H9 (cell line): ENCODE measurements at regions not wholly inside any gene's neighbourhood (a gene's known extent, or its start where the extent isn't known, plus 50 kb on each side); places are given as distances from the start of the nearest gene placed in this dataset.

Experiments used
- DNase-seq: peaks from one replicate; pipeline ENCODE4 v3.0.0-alpha.2; 2017
- H2AFZ ChIP-seq: one replicate; pipeline ENCODE4 v1.6.1; 2013; ENCODE audit warnings: mild to moderate bottlenecking, low read length, control low read depth, moderate library complexity
- H2AK5ac ChIP-seq: 2 replicates; pipeline ENCODE4 v1.6.1; 2013; ENCODE audit warnings: low read length, control low read depth, mixed read lengths; ENCODE audit not compliant: insufficient read length
- H2BK120ac ChIP-seq: one replicate; pipeline ENCODE4 v1.6.1; 2013; ENCODE audit warnings: low read depth, mild to moderate bottlenecking, low read length, control low read depth, inconsistent platforms; ENCODE audit not compliant: poor library complexity, severe bottlenecking
- H2BK12ac ChIP-seq: 2 replicates; pipeline ENCODE4 v1.6.1; 2013; ENCODE audit warnings: low read length, control low read depth, mixed read lengths, low read depth; ENCODE audit not compliant: insufficient read length
- H2BK15ac ChIP-seq: 2 replicates; pipeline ENCODE4 v1.6.1; 2013; ENCODE audit warnings: low read depth, low read length, control low read depth
- H2BK20ac ChIP-seq: one replicate; pipeline ENCODE4 v1.6.1; 2013; ENCODE audit warnings: low read depth, mild to moderate bottlenecking, low read length, control low read depth, inconsistent platforms; ENCODE audit not compliant: poor library complexity, severe bottlenecking
- H2BK5ac ChIP-seq: 2 replicates; pipeline ENCODE4 v1.6.1; 2013; ENCODE audit warnings: low read length, control low read depth, mixed read lengths; ENCODE audit not compliant: insufficient read length
- H3K14ac ChIP-seq: 2 replicates; pipeline ENCODE4 v1.6.1; 2013; ENCODE audit warnings: low read length, control low read depth; ENCODE audit not compliant: insufficient read depth
- H3K18ac ChIP-seq: 2 replicates; pipeline ENCODE4 v1.6.1; 2013; ENCODE audit warnings: low read depth, mild to moderate bottlenecking, mixed read lengths, low read length, control low read depth; ENCODE audit not compliant: insufficient read length
- H3K23ac ChIP-seq: 2 replicates; pipeline ENCODE4 v1.6.1; 2013; ENCODE audit warnings: low read length, control low read depth, mixed read lengths, low read depth; ENCODE audit not compliant: insufficient read length
- H3K23me2 ChIP-seq: 2 replicates; pipeline ENCODE4 v1.6.1; 2013; ENCODE audit warnings: low read depth, mild to moderate bottlenecking, mixed read lengths, low read length, control low read depth; ENCODE audit not compliant: insufficient read length, poor library complexity, severe bottlenecking
- H3K27ac ChIP-seq: 2 replicates; pipeline ENCODE4 v1.5.1; 2013; ENCODE audit warnings: low read length, control low read depth, mixed read lengths, low read depth; ENCODE audit not compliant: insufficient read length
- H3K27me3 ChIP-seq: 2 replicates; pipeline ENCODE4 v1.6.1; 2013; ENCODE audit warnings: low read length, control low read depth, inconsistent platforms; ENCODE audit not compliant: insufficient read depth
- H3K4ac ChIP-seq: 2 replicates; pipeline ENCODE4 v1.6.1; 2013; ENCODE audit warnings: low read depth, mild to moderate bottlenecking, control low read depth, inconsistent platforms, low read length, moderate library complexity
- H3K4me1 ChIP-seq: 2 replicates; pipeline ENCODE4 v1.6.1; 2013; ENCODE audit warnings: low read length, control low read depth, inconsistent platforms; ENCODE audit not compliant: insufficient read depth
- H3K4me2 ChIP-seq: 2 replicates; pipeline ENCODE4 v1.6.1; 2013; ENCODE audit warnings: low read length, control low read depth, mixed read lengths; ENCODE audit not compliant: insufficient read length, insufficient read depth
- H3K56ac ChIP-seq: 2 replicates; pipeline ENCODE4 v1.6.1; 2013; ENCODE audit warnings: low read depth, mild to moderate bottlenecking, mixed read lengths, low read length, control low read depth; ENCODE audit not compliant: insufficient read length
- H3K79me1 ChIP-seq: 2 replicates; pipeline ENCODE4 v1.6.1; 2013; ENCODE audit warnings: low read depth, mild to moderate bottlenecking, moderate library complexity, low read length, control low read depth, inconsistent platforms; ENCODE audit not compliant: insufficient read depth, poor library complexity, severe bottlenecking
- H3K79me2 ChIP-seq: 2 replicates; pipeline ENCODE4 v1.6.1; 2013; ENCODE audit warnings: low read length, control low read depth, inconsistent platforms; ENCODE audit not compliant: insufficient read depth
- H3K9ac ChIP-seq: 2 replicates; pipeline ENCODE4 v1.6.1; 2013; ENCODE audit warnings: low read length, control low read depth, mixed read lengths; ENCODE audit not compliant: insufficient read length; ENCODE audit errors: extremely low read depth
- H3K9me3 ChIP-seq: one replicate; pipeline ENCODE4 v1.6.1; 2013; ENCODE audit warnings: low read depth, low read length, inconsistent platforms; ENCODE audit not compliant: control insufficient read depth
- H3T11ph ChIP-seq: one replicate; pipeline ENCODE4 v1.6.1; 2013; ENCODE audit warnings: mild to moderate bottlenecking, low read length, control low read depth, inconsistent platforms
- H4K20me1 ChIP-seq: one replicate; pipeline ENCODE4 v1.6.1; 2013; ENCODE audit not compliant: control insufficient read depth, insufficient read length, insufficient read depth
- H4K5ac ChIP-seq: 2 replicates; pipeline ENCODE4 v1.6.1; 2013; ENCODE audit warnings: low read depth, mild to moderate bottlenecking, mixed read lengths, low read length, control low read depth; ENCODE audit not compliant: insufficient read length
- H4K8ac ChIP-seq: replicated peaks from 2 replicates; pipeline ENCODE4 v1.6.1; 2013; ENCODE audit warnings: low read length, control low read depth, mixed read lengths, low read depth; ENCODE audit not compliant: insufficient read length
- H4K91ac ChIP-seq: 2 replicates; pipeline ENCODE4 v1.6.1; 2013; ENCODE audit warnings: low read depth, mild to moderate bottlenecking, moderate library complexity, mixed read lengths, low read length, control low read depth; ENCODE audit not compliant: insufficient read length
- H3K27ac Mint-ChIP-seq, 3 experiments: 2 replicates in 2 of 3; 3 replicates in 1 of 3; pipeline ENCODE4 v1.8.0; 2020 to 2021; ENCODE audit warnings: mixed read lengths in 3 of 3, mild to moderate bottlenecking in 1 of 3, moderate library complexity in 1 of 3
- H3K27me3 Mint-ChIP-seq: 2 replicates; pipeline ENCODE4 v1.8.0; 2021; ENCODE audit warnings: low read depth, mild to moderate bottlenecking, moderate library complexity, mixed read lengths
- H3K36me3 Mint-ChIP-seq, 3 experiments: 2 replicates in 2 of 3; 3 replicates in 1 of 3; pipeline ENCODE4 v1.8.0; 2020 to 2021; ENCODE audit warnings: low read depth in 3 of 3, mixed read lengths in 3 of 3; ENCODE audit not compliant: insufficient read depth in 1 of 3
- H3K4me1 Mint-ChIP-seq, 2 experiments: 2 replicates each; pipeline ENCODE4 v1.8.0; 2020; ENCODE audit warnings: mixed read lengths in 2 of 2
- H3K4me3 Mint-ChIP-seq, 2 experiments: 2 replicates in 1 of 2; 3 replicates in 1 of 2; pipeline ENCODE4 v1.8.0; 2020 to 2021; ENCODE audit warnings: mild to moderate bottlenecking in 2 of 2, mixed read lengths in 2 of 2, moderate library complexity in 1 of 2
- H3K9me3 Mint-ChIP-seq, 2 experiments: 2 replicates in 1 of 2; 3 replicates in 1 of 2; pipeline ENCODE4 v1.8.0; 2020; ENCODE audit warnings: mild to moderate bottlenecking in 2 of 2, mixed read lengths in 2 of 2, moderate library complexity in 1 of 2
- CTCF ChIP-seq: fragments of 200-600 bp; sonication (generic); conservative IDR thresholded peaks from 3 replicates; pipeline ENCODE4 v1.8.0; 2021; ENCODE audit warnings: antibody characterized with exemption, mild to moderate bottlenecking
- WGBS: extraction: QIAGEN DNeasy Blood & Tissue Kit; methylation state at CpG from one replicate; pipeline ENCODE4 v1.1.7; 2013; ENCODE audit warnings: missing lambda C conversion rate, low lambda C conversion rate, mixed read lengths; ENCODE audit not compliant: insufficient read length; ENCODE audit errors: extremely low coverage; 5-methylcytosine and 5-hydroxymethylcytosine counted together

DNA sequence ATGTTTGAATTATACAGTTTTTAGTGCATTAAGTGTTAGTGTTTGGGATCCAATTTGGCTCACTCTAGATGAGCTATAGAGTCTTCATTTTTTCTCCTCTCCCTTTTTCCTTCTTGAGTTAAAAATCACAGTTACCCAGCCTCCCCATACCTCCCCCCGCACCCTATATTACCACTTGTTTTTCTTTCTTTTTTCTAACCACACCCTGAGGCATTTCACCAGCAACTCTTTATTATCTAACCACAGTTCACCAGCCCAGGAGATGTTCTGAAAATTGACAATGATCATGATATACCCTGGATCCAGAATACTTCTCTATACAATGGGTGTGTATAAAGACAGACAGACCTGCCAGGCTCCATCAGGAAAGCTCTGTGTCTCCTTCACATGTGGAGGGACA lies 86.5 kb upstream of the UBL3 start:
- H3K4ac ChIP-seq: no peak overlapping the region
- DNase-seq: no peak
- no peak overlapping the region for H3K27ac Mint-ChIP-seq
- no peak overlapping the region for H4K5ac ChIP-seq
- no peak overlapping the region for H3K9ac ChIP-seq
- H2BK12ac ChIP-seq: no peak overlapping the region
- no peak overlapping the region for H2BK5ac ChIP-seq
- H2BK20ac ChIP-seq: no peak overlapping the region
- TF ChIP-seq CTCF: no peak
- H3K4me2 ChIP-seq: no peak overlapping the region
- no peak overlapping the region for H3T11ph ChIP-seq
- peaks cover 3% of the 10 kb centered on the region; the same call in 1 of the 2 replicates for H3K27me3 ChIP-seq
- H3K79me2 ChIP-seq: no peaks in the 10 kb centered on the region
- no peak overlapping the region for H4K91ac ChIP-seq
- no peak overlapping the region for H2BK120ac ChIP-seq
- no peaks in the 10 kb centered on the region for H3K23me2 ChIP-seq
- no peak overlapping the region for H3K18ac ChIP-seq
- H3K9me3 Mint-ChIP-seq: no peaks in the 10 kb centered on the region; a peak in 1 of 5 replicates
- H3K27me3 Mint-ChIP-seq: peaks cover 45% of the 10 kb centered on the region
- no peak overlapping the region for H3K23ac ChIP-seq
- no peaks in the 10 kb centered on the region for H3K9me3 ChIP-seq
- 100% methylated on average over 1 of the region's 1 CpG for WGBS
- H3K14ac ChIP-seq: no peak overlapping the region
- no peaks in the 10 kb centered on the region for H3K79me1 ChIP-seq
- no peak overlapping the region for H3K56ac ChIP-seq
- peaks cover 4% of the 10 kb centered on the region; the same call in 1 of the 2 replicates for H3K4me1 ChIP-seq
- no peak overlapping the region for H3K27ac ChIP-seq
- no peak overlapping the region for H4K8ac ChIP-seq
- no peaks in the 10 kb centered on the region for H4K20me1 ChIP-seq
- H2BK15ac ChIP-seq: no peak overlapping the region
- peaks cover 63 to 65% of the 10 kb centered on the region in 2 experiments for H3K4me1 Mint-ChIP-seq
- H3K36me3 Mint-ChIP-seq: no peaks in the 10 kb centered on the region
- H2AFZ ChIP-seq: no peak overlapping the region
- H3K4me3 Mint-ChIP-seq: no peak overlapping the region
- H2AK5ac ChIP-seq: no peak overlapping the region
